Tibial artery (tissue), 4 donors: ENCODE measurements at regions not wholly inside any gene's neighbourhood (a gene's known extent, or its start where the extent isn't known, plus 50 kb on each side); places are given as distances from the start of the nearest gene placed in this dataset.

Experiments
- DNase-seq, 2 donors: peaks; one replicate each; pipeline ENCODE4 v3.0.0-alpha.2; 2019
- H3K27ac ChIP-seq, 2 donors: fragments of 200-600 bp; sonication (generic) in 1 of 2; 1 replicate in 1 of 2; 2 replicates in 1 of 2; pipeline ENCODE4 v1.5.1; 2018 to 2019; ENCODE audit warnings: mild to moderate bottlenecking in 1 of 2
- H3K27me3 ChIP-seq, 2 donors: fragments of 200-600 bp; sonication (generic) in 1 of 2; one replicate each; pipeline versions ENCODE4 v1.5.1 to v1.6.0; 2016 to 2019
- H3K36me3 ChIP-seq, 3 donors: fragments of 200-600 bp; sonication (generic) in 2 of 3; one replicate each; pipeline ENCODE4 v1.5.1; 2016 to 2019; ENCODE audit warnings: mild to moderate bottlenecking in 2 of 3
- H3K4me1 ChIP-seq, 4 donors: fragments of 200-600 bp; sonication (generic) in 2 of 4; 1 replicate in 3 of 4; 2 replicates in 1 of 4; pipeline ENCODE4 v1.5.1; 2016 to 2019
- H3K4me3 ChIP-seq, 2 donors: fragments of 200-600 bp; sonication (generic) in 1 of 2; 1 replicate in 1 of 2; 2 replicates in 1 of 2; pipeline ENCODE4 v1.5.1; 2018 to 2019; ENCODE audit warnings: mild to moderate bottlenecking in 2 of 2
- H3K9me3 ChIP-seq, 3 donors: fragments of 200-600 bp; sonication (generic) in 1 of 3; one replicate each; pipeline ENCODE4 v1.5.1; 2016 to 2019
- intact Hi-C: fragments of 100-400 bp; cut with DNase I; formaldehyde crosslinking; loops from one replicate; pipeline ENCODE4 v1.15.0; 2023; ENCODE audit warnings: low total_unique reads
- TF ChIP-seq, protein P1 (sequence below), 2 experiments: fragments of 200-600 bp in 1 of 2; fragments of 450-650 bp in 1 of 2; IDR thresholded peaks; one replicate each; pipeline ENCODE4 v1.5.1; 2017 to 2019; ENCODE audit warnings: antibody characterized with exemption in 2 of 2, mild to moderate bottlenecking in 1 of 2, moderate library complexity in 1 of 2

DNA sequence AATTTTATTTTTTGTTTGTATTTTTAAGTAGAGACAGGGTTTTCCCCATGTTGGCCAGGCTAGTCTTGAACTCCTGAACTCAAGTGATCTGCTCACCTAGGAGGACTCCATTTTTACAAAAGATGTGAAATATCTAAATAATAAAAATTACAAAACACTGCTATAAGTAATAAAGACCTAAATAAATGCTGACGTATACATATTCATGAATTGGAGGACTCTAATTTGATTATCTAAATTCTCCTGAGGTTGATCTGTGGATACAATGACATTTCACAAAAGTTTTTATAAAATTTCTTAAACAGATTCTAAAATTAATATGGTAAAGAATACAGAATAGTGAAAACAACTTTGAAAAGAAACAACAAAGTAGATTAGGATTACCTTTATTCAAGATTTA is 1224.0 kb downstream of the SLC16A7 start:
- Histone ChIP-seq H3K27ac (no peak overlapping the region), H3K4me1 (no peaks in the 10 kb centered on the region), H3K36me3 (no peaks in the 10 kb centered on the region), H3K4me3 (no peak overlapping the region), H3K27me3 (no peaks in the 10 kb centered on the region), H3K9me3 (peaks cover 0 to 3% (median 0%) of the 10 kb centered on the region in 3 donors)
- intact Hi-C loops = no loop called here
- DNase-seq = no peak
- TF ChIP-seq, protein P1, sequence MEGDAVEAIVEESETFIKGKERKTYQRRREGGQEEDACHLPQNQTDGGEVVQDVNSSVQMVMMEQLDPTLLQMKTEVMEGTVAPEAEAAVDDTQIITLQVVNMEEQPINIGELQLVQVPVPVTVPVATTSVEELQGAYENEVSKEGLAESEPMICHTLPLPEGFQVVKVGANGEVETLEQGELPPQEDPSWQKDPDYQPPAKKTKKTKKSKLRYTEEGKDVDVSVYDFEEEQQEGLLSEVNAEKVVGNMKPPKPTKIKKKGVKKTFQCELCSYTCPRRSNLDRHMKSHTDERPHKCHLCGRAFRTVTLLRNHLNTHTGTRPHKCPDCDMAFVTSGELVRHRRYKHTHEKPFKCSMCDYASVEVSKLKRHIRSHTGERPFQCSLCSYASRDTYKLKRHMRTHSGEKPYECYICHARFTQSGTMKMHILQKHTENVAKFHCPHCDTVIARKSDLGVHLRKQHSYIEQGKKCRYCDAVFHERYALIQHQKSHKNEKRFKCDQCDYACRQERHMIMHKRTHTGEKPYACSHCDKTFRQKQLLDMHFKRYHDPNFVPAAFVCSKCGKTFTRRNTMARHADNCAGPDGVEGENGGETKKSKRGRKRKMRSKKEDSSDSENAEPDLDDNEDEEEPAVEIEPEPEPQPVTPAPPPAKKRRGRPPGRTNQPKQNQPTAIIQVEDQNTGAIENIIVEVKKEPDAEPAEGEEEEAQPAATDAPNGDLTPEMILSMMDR (IDR thresholded peaks at IDR 0.05) = no peak

- intact Hi-C loops = no loop called here
- TF ChIP-seq, protein P1 (IDR thresholded peaks at IDR 0.05) = no peak
Observed at GRCh38 chr12:60822580-60822979, 1226.8 kb downstream of the SLC16A7 start.

GRCh38 chr12:60830381-60830780 is 1234.6 kb downstream of the SLC16A7 start:
- Histone ChIP-seq H3K27me3 (no peaks in the 10 kb centered on the region), H3K4me3 (no peak overlapping the region), H3K4me1 (no peaks in the 10 kb centered on the region), H3K36me3 (no peaks in the 10 kb centered on the region), H3K27ac (no peak overlapping the region), H3K9me3 (no peaks in the 10 kb centered on the region)
- no peak for DNase-seq
- TF ChIP-seq, protein P1 (IDR thresholded peaks at IDR 0.05) = no peak
- intact Hi-C loops = no loop called here

More at GRCh38 chr12:60822580-60822979, 1226.8 kb downstream of the SLC16A7 start:
- Histone ChIP-seq H3K4me1 (no peaks in the 10 kb centered on the region), H3K4me3 (no peak overlapping the region), H3K36me3 (no peaks in the 10 kb centered on the region), H3K9me3 (no peaks in the 10 kb centered on the region), H3K27ac (no peak overlapping the region), H3K27me3 (no peaks in the 10 kb centered on the region)
- DNase-seq = no peak

GRCh38 chr12:60832290-60832689 is 1236.5 kb downstream of the SLC16A7 start:
- Histone ChIP-seq H3K27me3 (no peaks in the 10 kb centered on the region), H3K27ac (no peak overlapping the region), H3K4me1 (no peaks in the 10 kb centered on the region), H3K9me3 (no peaks in the 10 kb centered on the region), H3K36me3 (no peaks in the 10 kb centered on the region), H3K4me3 (no peak overlapping the region)
- intact Hi-C loops = no loop called here
- no peak for DNase-seq
- TF ChIP-seq, protein P1 (IDR thresholded peaks at IDR 0.05) = no peak

- intact Hi-C loops = no loop called here
- no peaks in the 10 kb centered on the region for H3K4me1 ChIP-seq
Observed at GRCh38 chr12:60834372-60834771, 1238.5 kb downstream of the SLC16A7 start.

More at GRCh38 chr12:60834372-60834771, 1238.5 kb downstream of the SLC16A7 start:
- TF ChIP-seq, protein P1 (IDR thresholded peaks at IDR 0.05) = no peak
- H3K27me3 ChIP-seq = no peaks in the 10 kb centered on the region
- H3K27ac ChIP-seq = no peak overlapping the region
- no peaks in the 10 kb centered on the region for H3K36me3 ChIP-seq
- no peak for DNase-seq
- H3K9me3 ChIP-seq = no peaks in the 10 kb centered on the region
- no peak overlapping the region for H3K4me3 ChIP-seq
